PC-9 (cell line): ENCODE measurements at regions not wholly inside any gene's neighbourhood (a gene's known extent, or its start where the extent isn't known, plus 50 kb on each side); places are given as distances from the start of the nearest gene placed in this dataset.

Experiments
- BruUV-seq: library from RNA; stranded (reverse); fragments of 400-500 nt; replicated peaks from 2 replicates; lab custom pipeline; 2021; lab: Mats Ljungman, UMichigan
- CTCF ChIA-PET: fragments of 300-600 bp; sonication (Branson Sonifier 250); formaldehyde crosslinking; loops from one replicate; lab custom pipeline; 2022; ENCODE audit warnings: antibody characterized with exemption; lab: Charles Lee
- POLR2A ChIA-PET: fragments of 300-600 bp; sonication (Branson Sonifier 250); formaldehyde crosslinking; loops from one replicate; lab custom pipeline; 2022; ENCODE audit warnings: antibody characterized with exemption; ENCODE audit not compliant: unreplicated experiment; lab: Charles Lee
- DNase-seq, 2 experiments: peaks; one replicate each; pipeline versions ENCODE4 v3.0.0 to v3.0.0-alpha.2; 2015 to 2022; ENCODE audit warnings: mixed read lengths in 1 of 2
- H2AFZ ChIP-seq: fragments of 200-600 bp; sonication (generic); 2 replicates; pipeline ENCODE4 v1.8.1; 2017; ENCODE audit warnings: antibody characterized with exemption
- H3F3A ChIP-seq: fragments of 200-600 bp; sonication (generic); 2 replicates; pipeline ENCODE4 v1.8.1; 2017; ENCODE audit warnings: antibody characterized with exemption, mild to moderate bottlenecking, low read depth; ENCODE audit not compliant: insufficient read depth
- H3K27ac ChIP-seq: fragments of 200-600 bp; sonication (generic); 2 replicates; pipeline ENCODE4 v1.6.1; 2016; ENCODE audit warnings: mixed run types
- H3K27me3 ChIP-seq: fragments of 200-600 bp; sonication (generic); 2 replicates; pipeline ENCODE4 v1.6.1; 2016; ENCODE audit warnings: low read depth, mixed run types; ENCODE audit not compliant: insufficient read depth
- H3K36me3 ChIP-seq: fragments of 200-600 bp; sonication (generic); 2 replicates; pipeline ENCODE4 v1.6.1; 2016; ENCODE audit warnings: low read depth, mixed run types
- H3K4me1 ChIP-seq: fragments of 200-600 bp; sonication (generic); replicated peaks from 2 replicates; pipeline ENCODE4 v1.6.1; 2016; ENCODE audit warnings: mixed run types; ENCODE audit not compliant: insufficient read depth
- H3K4me2 ChIP-seq: fragments of 200-600 bp; sonication (generic); 2 replicates; pipeline ENCODE4 v1.6.1; 2017; ENCODE audit warnings: mixed run types
- H3K4me3 ChIP-seq: fragments of 200-600 bp; sonication (generic); 2 replicates; pipeline ENCODE4 v1.6.1; 2016; ENCODE audit warnings: mixed run types
- H3K79me2 ChIP-seq: fragments of 200-600 bp; sonication (generic); 2 replicates; pipeline ENCODE4 v1.6.1; 2017; ENCODE audit warnings: low read depth, mixed run types
- H3K9me2 ChIP-seq: fragments of 200-600 bp; sonication (generic); 2 replicates; pipeline ENCODE4 v1.8.1; 2017; ENCODE audit warnings: mild to moderate bottlenecking; ENCODE audit not compliant: insufficient read depth
- H3K9me3 ChIP-seq: fragments of 200-600 bp; sonication (generic); 2 replicates; pipeline ENCODE4 v1.8.1; 2016; ENCODE audit warnings: low read depth; ENCODE audit not compliant: insufficient read depth
- H4K20me1 ChIP-seq: fragments of 200-600 bp; sonication (generic); 2 replicates; pipeline ENCODE4 v1.8.1; 2017; ENCODE audit not compliant: insufficient read depth
- EZH2 ChIP-seq: fragments of 200-600 bp; sonication (generic); IDR thresholded peaks from 2 replicates; pipeline ENCODE4 v1.8.0; 2017; ENCODE audit warnings: antibody characterized with exemption, low read depth
- intact Hi-C: fragments of 100-400 bp; cut with micrococcal nuclease; formaldehyde crosslinking; loops from one replicate; pipeline ENCODE4 v1.10.0; 2022; ENCODE audit not compliant: unreplicated experiment
- TF ChIP-seq, protein P1 (sequence below): fragments of 200-600 bp; sonication (generic); conservative IDR thresholded peaks from 2 replicates; pipeline ENCODE4 v1.6.1; 2017; ENCODE audit warnings: mixed run types, antibody characterized with exemption, mild to moderate bottlenecking, moderate library complexity

DNA sequence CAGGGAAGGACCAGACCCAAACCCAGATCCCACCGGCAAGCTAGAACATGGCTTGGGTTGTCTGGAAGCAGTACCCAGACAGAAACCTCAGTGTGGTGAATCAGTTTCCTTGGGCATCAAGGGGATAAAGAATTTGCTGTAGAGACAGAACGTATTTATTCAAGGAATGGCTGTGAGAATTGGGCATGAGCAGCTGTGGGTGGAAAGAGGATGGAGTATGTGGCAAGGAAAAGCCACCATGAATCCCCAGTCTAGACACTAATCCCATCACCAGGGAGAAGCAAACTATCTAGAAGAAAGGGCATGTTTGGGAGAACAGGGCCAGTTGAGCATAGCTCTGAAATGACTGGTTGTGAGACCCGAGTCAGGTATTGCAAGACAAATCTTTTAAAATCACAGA lies 109.2 kb downstream of the TOMM20 start:
- Histone ChIP-seq H2AFZ (no peak overlapping the region), H3F3A (peaks cover 18% of the 10 kb centered on the region), H4K20me1 (no peaks in the 10 kb centered on the region), H3K27ac (no peak overlapping the region), H3K4me2 (no peak overlapping the region), H3K9me2 (no peaks in the 10 kb centered on the region), H3K27me3 (no peaks in the 10 kb centered on the region), H3K4me1 (peaks cover 39% of the 10 kb centered on the region), H3K9me3 (peaks cover 3% of the 10 kb centered on the region), H3K36me3 (no peaks in the 10 kb centered on the region), H3K79me2 (no peaks in the 10 kb centered on the region), H3K4me3 (no peak overlapping the region)
- TF ChIP-seq, protein P1, sequence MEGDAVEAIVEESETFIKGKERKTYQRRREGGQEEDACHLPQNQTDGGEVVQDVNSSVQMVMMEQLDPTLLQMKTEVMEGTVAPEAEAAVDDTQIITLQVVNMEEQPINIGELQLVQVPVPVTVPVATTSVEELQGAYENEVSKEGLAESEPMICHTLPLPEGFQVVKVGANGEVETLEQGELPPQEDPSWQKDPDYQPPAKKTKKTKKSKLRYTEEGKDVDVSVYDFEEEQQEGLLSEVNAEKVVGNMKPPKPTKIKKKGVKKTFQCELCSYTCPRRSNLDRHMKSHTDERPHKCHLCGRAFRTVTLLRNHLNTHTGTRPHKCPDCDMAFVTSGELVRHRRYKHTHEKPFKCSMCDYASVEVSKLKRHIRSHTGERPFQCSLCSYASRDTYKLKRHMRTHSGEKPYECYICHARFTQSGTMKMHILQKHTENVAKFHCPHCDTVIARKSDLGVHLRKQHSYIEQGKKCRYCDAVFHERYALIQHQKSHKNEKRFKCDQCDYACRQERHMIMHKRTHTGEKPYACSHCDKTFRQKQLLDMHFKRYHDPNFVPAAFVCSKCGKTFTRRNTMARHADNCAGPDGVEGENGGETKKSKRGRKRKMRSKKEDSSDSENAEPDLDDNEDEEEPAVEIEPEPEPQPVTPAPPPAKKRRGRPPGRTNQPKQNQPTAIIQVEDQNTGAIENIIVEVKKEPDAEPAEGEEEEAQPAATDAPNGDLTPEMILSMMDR, result no peak
- no peak for TF ChIP-seq EZH2
- no TSS peak for BruUV-seq
- POLR2A ChIA-PET, result no interaction called here
- intact Hi-C loops, result no loop called here
- no peak for DNase-seq
- CTCF ChIA-PET, result no interaction called here

DNA sequence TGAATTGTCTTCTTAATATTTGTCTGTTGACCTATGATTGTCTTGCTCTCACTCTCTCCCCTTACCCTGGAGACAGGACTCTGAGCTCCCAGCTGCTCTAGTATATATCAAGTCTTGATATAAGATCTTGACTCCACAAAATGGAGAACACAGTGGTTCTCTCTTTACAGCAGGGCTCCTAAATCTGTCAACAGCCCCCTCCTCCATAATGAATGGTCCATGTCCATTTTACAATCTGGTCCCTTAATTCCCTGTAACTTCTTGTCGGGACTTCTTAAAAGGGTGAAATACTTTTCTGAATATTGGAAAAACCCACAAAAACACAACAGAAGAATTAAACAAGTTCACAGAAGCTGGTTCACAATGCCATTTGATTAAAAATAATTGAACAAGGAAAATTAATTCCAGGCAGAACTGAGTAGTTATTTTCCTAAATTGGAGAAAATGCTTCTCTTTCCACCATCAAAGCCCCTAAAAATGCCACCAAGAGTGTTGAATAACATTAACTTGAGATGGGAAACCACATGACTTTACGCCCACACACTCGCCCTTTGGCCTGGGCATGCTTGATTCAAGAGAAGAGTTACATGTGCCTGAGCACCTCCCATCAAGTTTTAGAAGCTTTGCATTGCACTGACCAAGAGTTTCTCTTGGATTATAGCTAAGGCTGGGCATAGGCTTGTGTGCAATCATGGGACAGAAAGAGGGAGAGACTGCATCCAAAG lies 109.8 kb downstream of the TOMM20 start:
- CTCF ChIA-PET, result no interaction called here

DNA sequence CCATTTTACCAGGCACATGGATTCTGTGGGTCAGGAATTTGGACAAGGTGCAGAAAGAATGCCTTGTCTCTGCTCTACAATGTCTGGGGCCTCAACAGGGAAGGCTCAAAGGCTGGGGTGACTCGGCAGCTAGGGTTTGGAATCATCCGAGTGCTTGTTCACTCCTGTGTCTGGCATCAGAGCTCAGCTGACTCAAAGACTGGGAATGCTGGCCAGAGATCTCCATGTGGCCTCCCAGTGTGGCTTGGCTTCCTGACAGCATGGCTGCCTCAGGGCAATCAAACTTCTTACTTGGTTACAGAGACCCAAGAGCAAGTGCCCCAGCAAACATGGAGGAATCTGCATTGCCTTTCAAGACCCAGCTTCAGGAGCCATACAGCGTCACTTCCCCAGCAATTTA lies 110.5 kb downstream of the TOMM20 start:
- no peaks in the 10 kb centered on the region for H3K9me2 ChIP-seq
- 0 out of 2 replicates have a peak overlapping the region, but pooled peaks have one; percentile 46 for H2AFZ ChIP-seq
- H3K9me3 ChIP-seq, result peaks cover 3% of the 10 kb centered on the region
- H3K4me1 ChIP-seq, result peaks cover 48% of the 10 kb centered on the region
- H4K20me1 ChIP-seq, result no peaks in the 10 kb centered on the region
- TF ChIP-seq EZH2, result no peak
- TF ChIP-seq, protein P1, result no peak
- H3K4me2 ChIP-seq, result peak overlapping the region; percentile 28; the same call in 1 of the 2 replicates
- H3K79me2 ChIP-seq, result no peaks in the 10 kb centered on the region
- BruUV-seq, result no TSS peak
- ChIA-PET CTCF (interaction anchor here (0.5 kb wide), 1 partner anchor 8 kb away, joined by 3 read pairs; no protein-coding TSS in a partner anchor), POLR2A (interaction anchor here (0.6 to 0.9 kb wide), 2 partner anchors 55 to 93 kb away, joined by 3 to 10 read pairs; no protein-coding TSS in a partner anchor)
- H3K27me3 ChIP-seq, result no peaks in the 10 kb centered on the region
- no peak overlapping the region for H3K4me3 ChIP-seq
- peaks cover 31% of the 10 kb centered on the region for H3F3A ChIP-seq
- DNase-seq, result peak; percentile 82 to 87
- intact Hi-C loops, result loop anchor here (1.0 kb wide), 1 partner anchor 49 kb away; no protein-coding TSS in a partner anchor
- no peaks in the 10 kb centered on the region for H3K36me3 ChIP-seq
- peak overlapping the region; percentile 74 for H3K27ac ChIP-seq

More for the DNA sequence above, 109.8 kb downstream of the TOMM20 start:
- no TSS peak for BruUV-seq
- no peak for DNase-seq
- peaks cover 41% of the 10 kb centered on the region for H3K4me1 ChIP-seq
- H3K36me3 ChIP-seq, result no peaks in the 10 kb centered on the region
- H3K27me3 ChIP-seq, result no peaks in the 10 kb centered on the region
- no peaks in the 10 kb centered on the region for H3K79me2 ChIP-seq
- H2AFZ ChIP-seq, result no peak overlapping the region
- POLR2A ChIA-PET, result interaction anchor here (0.6 kb wide), 1 partner anchor 93 kb away, joined by 3 read pairs; no protein-coding TSS in a partner anchor
- H3K9me2 ChIP-seq, result no peaks in the 10 kb centered on the region
- peaks cover 24% of the 10 kb centered on the region for H3F3A ChIP-seq
- no peak overlapping the region for H3K4me2 ChIP-seq
- H3K27ac ChIP-seq, result peak overlapping the region; percentile 74
- TF ChIP-seq EZH2, result no peak
- TF ChIP-seq, protein P1, result no peak
- peaks cover 3% of the 10 kb centered on the region for H3K9me3 ChIP-seq
- intact Hi-C loops, result loop anchor here (1.0 kb wide), 1 partner anchor 48 kb away; no protein-coding TSS in a partner anchor
- H3K4me3 ChIP-seq, result no peak overlapping the region
- no peaks in the 10 kb centered on the region for H4K20me1 ChIP-seq
